ENCODE measurements at regions not wholly inside any gene's neighbourhood (a gene's known extent, or its start where the extent isn't known, plus 50 kb on each side); places are given as distances from the start of the nearest gene placed in this dataset.

DNA sequence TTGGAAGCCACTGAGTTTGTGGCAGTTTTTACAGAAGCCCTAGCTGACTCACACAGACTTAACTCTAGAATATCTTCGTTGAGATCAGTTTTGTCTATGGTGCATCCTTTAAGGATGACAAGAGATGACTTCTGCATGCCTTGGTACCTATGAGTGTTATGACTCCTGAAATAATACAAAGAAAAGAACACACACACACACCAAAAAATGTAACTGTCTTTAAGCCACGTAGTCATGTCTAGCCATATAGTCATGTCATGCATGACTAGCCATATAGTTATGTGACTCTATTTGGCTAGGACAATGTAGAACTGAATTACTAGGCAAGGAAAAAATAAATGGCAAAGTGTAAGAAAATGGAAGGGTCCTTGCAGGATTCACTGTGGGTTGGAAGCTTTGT, 447.8 kb downstream of the NLGN4X start:
- Histone ChIP-seq H3K4me2 (ENCODE audit: insufficient read depth, low read length) (no peak overlapping the region), H3K36me3 (ENCODE audit: control insufficient read depth, insufficient read depth, low read length) (no peaks in the 10 kb centered on the region), H3K9ac (ENCODE audit: insufficient read depth in 1 of 2, low read depth in 2 of 2, low read length in 2 of 2) (no peak overlapping the region), H3K4me1 (replicated peaks in 1 of 2; ENCODE audit: control insufficient read depth in 2 of 2, insufficient read depth in 2 of 2, low read length in 2 of 2) (no peaks in the 10 kb centered on the region), H3K79me2 (ENCODE audit: control insufficient read depth, insufficient read depth, low read length) (no peaks in the 10 kb centered on the region), H3K9me3 (replicated peaks; ENCODE audit: control insufficient read depth, insufficient read depth, low read depth, low read length) (no peaks in the 10 kb centered on the region), H2AFZ (ENCODE audit: low read depth, low read length) (no peak overlapping the region), H3K27ac (ENCODE audit: extremely low read depth, low read depth, low read length) (no peak overlapping the region), H3K9me1 (ENCODE audit: control insufficient read depth, insufficient read depth, low read length) (no peaks in the 10 kb centered on the region), H3K4me3 (no peak overlapping the region), H4K20me1 (replicated peaks; ENCODE audit: control insufficient read depth, insufficient read depth, low read length) (no peaks in the 10 kb centered on the region), H3K27me3 (ENCODE audit: control insufficient read depth in 2 of 2, insufficient read depth in 2 of 2, low read length in 2 of 2) (no peaks in the 10 kb centered on the region)
- WGBS (ENCODE audit: insufficient coverage, low coverage, missing lambda C conversion rate) = 0% methylated on average over 1 of the region's 2 CpGs
- ChIA-PET CTCF (ENCODE audit: low intra/inter-chr PET ratio) (no interaction called here), POLR2A (no interaction called here)
- FAIRE-seq (no peak), DNase-seq (ENCODE audit: extremely low read depth in 1 of 4, low spot score in 3 of 4) (no peak), ATAC-seq (no peak)
- in situ Hi-C loops (cut with MboI) = no loop called here
- intact Hi-C loops (cut with micrococcal nuclease) = no loop called here
- no TSS peak for BruUV-seq (replicated peaks)
- no peak for TF ChIP-seq TRIM24 (IDR thresholded peaks at IDR 0.05)
- TF ChIP-seq BHLHE40 (IDR thresholded peaks at IDR 0.05; ENCODE audit: low read length) = no peak
- TF ChIP-seq TAF9B (IDR thresholded peaks at IDR 0.05; ENCODE audit: partially characterized antibody) = no peak
- TF ChIP-seq LCOR (CRISPR knock-in tag; IDR thresholded peaks at IDR 0.05) = no peak
- no peak for TF ChIP-seq ZNF408 (CRISPR knock-in tag; IDR thresholded peaks at IDR 0.05; ENCODE audit: low read depth)
- TF ChIP-seq SIN3A (IDR thresholded peaks at IDR 0.05; ENCODE audit: borderline replicate concordance in 2 of 2, control insufficient read depth in 1 of 2, low read depth in 2 of 2, low read length in 2 of 2) = no peak
- no peak for TF ChIP-seq PHB (CRISPR knock-in tag; IDR thresholded peaks at IDR 0.05)
- TF ChIP-seq PATZ1 (CRISPR knock-in tag; IDR thresholded peaks at IDR 0.05; ENCODE audit: borderline replicate concordance) = no peak
- TF ChIP-seq ZNF354B (CRISPR knock-in tag; IDR thresholded peaks at IDR 0.05) = no peak
- TF ChIP-seq, protein P1, sequence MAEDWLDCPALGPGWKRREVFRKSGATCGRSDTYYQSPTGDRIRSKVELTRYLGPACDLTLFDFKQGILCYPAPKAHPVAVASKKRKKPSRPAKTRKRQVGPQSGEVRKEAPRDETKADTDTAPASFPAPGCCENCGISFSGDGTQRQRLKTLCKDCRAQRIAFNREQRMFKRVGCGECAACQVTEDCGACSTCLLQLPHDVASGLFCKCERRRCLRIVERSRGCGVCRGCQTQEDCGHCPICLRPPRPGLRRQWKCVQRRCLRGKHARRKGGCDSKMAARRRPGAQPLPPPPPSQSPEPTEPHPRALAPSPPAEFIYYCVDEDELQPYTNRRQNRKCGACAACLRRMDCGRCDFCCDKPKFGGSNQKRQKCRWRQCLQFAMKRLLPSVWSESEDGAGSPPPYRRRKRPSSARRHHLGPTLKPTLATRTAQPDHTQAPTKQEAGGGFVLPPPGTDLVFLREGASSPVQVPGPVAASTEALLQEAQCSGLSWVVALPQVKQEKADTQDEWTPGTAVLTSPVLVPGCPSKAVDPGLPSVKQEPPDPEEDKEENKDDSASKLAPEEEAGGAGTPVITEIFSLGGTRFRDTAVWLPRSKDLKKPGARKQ (CRISPR knock-in tag; IDR thresholded peaks at IDR 0.05) = no peak
- no peak for TF ChIP-seq ZNF23 (CRISPR knock-in tag; IDR thresholded peaks at IDR 0.05)
- TF ChIP-seq CBFA2T2 (conservative IDR thresholded peaks at IDR 0.05) = no peak
- no peak for TF ChIP-seq NR0B1 (IDR thresholded peaks at IDR 0.05; ENCODE audit: partially characterized antibody)
- TF ChIP-seq ZBTB9 (CRISPR knock-in tag; IDR thresholded peaks at IDR 0.05) = no peak
- TF ChIP-seq TCF15 (CRISPR knock-in tag; IDR thresholded peaks at IDR 0.05) = no peak
- TF ChIP-seq ZNF224 (CRISPR knock-in tag; IDR thresholded peaks at IDR 0.05) = no peak
- no peak for TF ChIP-seq RBM22 (IDR thresholded peaks at IDR 0.05; ENCODE audit: low read depth, low read length, poor library complexity, severe bottlenecking)
- no peak for TF ChIP-seq ZC3H8 (IDR thresholded peaks at IDR 0.05)
